GM12891 (cell line): ENCODE measurements at regions not wholly inside any gene's neighbourhood (a gene's known extent, or its start where the extent isn't known, plus 50 kb on each side); places are given as distances from the start of the nearest gene placed in this dataset.

Source experiments
- POLR2A ChIP-seq: IDR thresholded peaks from 2 replicates; pipeline ENCODE4 v1.6.1; 2011; ENCODE audit warnings: low read depth, low read length, control low read depth
- POLR2AphosphoS5 ChIP-seq: IDR thresholded peaks from 2 replicates; pipeline ENCODE4 v1.6.1; 2011; ENCODE audit warnings: low read depth, low read length, control low read depth
- SPI1 ChIP-seq: IDR thresholded peaks from 2 replicates; pipeline ENCODE4 v1.6.1; 2011; ENCODE audit warnings: low read depth, low read length, control low read depth
- TAF1 ChIP-seq: IDR thresholded peaks from 2 replicates; pipeline ENCODE4 v1.6.1; 2011; ENCODE audit warnings: low read depth, low read length, control low read depth

DNA sequence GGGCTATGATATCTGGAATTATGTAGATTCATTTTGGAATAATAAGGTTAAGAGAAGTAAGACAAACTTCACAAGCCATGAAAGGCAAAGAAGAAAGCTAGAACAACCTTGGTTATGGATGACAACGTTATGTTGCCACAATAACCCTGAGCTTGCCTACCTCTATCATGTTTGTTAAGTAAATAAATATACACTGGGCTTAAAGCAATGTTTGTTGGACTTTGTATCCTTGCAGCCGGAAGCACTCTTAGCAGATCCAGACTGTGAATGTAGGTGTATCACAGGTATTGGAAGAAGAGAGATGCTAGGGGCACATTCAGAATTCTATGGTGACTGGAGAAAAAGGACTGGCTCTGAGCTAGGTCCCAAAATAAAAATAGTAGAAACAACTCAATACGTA is 214.4 kb downstream of the HS3ST1 start:
- no peak for TF ChIP-seq POLR2A
- TF ChIP-seq TAF1 = no peak
- TF ChIP-seq POLR2AphosphoS5 = no peak
- TF ChIP-seq SPI1 = no peak
